Activated naive CD8-positive, alpha-beta T cell treated with anti-CD3 and anti-CD28 coated beads for 36 hours (primary cell): ENCODE measurements at regions not wholly inside any gene's neighbourhood (a gene's known extent, or its start where the extent isn't known, plus 50 kb on each side); places are given as distances from the start of the nearest gene placed in this dataset.

Source experiments
- DNase-seq: peaks from one replicate; pipeline ENCODE4 v3.0.0; 2021
- H3K27ac Mint-ChIP-seq: one replicate; pipeline ENCODE4 v1.8.0; 2022; ENCODE audit warnings: mild to moderate bottlenecking, moderate library complexity, mixed read lengths
- H3K27me3 Mint-ChIP-seq: one replicate; pipeline ENCODE4 v1.8.0; 2022; ENCODE audit warnings: mild to moderate bottlenecking, mixed read lengths
- H3K36me3 Mint-ChIP-seq: one replicate; pipeline ENCODE4 v1.8.0; 2021; ENCODE audit warnings: mild to moderate bottlenecking, mixed read lengths
- H3K4me1 Mint-ChIP-seq: one replicate; pipeline ENCODE4 v1.8.0; 2021; ENCODE audit warnings: mixed read lengths
- H3K4me3 Mint-ChIP-seq: one replicate; pipeline ENCODE4 v1.8.0; 2022; ENCODE audit warnings: mild to moderate bottlenecking, moderate library complexity, mixed read lengths
- H3K9me3 Mint-ChIP-seq: one replicate; pipeline ENCODE4 v1.8.0; 2022; ENCODE audit warnings: mixed read lengths

- Mint-ChIP-seq H3K27ac (no peak overlapping the region), H3K27me3 (no peaks in the 10 kb centered on the region), H3K4me1 (no peaks in the 10 kb centered on the region), H3K9me3 (no peaks in the 10 kb centered on the region), H3K4me3 (no peak overlapping the region), H3K36me3 (no peaks in the 10 kb centered on the region)
- no peak for DNase-seq
These were observed 129.7 kb downstream of the SNX5 start for GRCh38 chr20:17838921-17839320.

GRCh38 chr20:17837179-17837578 lies 131.4 kb downstream of the SNX5 start:
- H3K4me3 Mint-ChIP-seq: no peak overlapping the region
- DNase-seq: no peak
- no peaks in the 10 kb centered on the region for H3K27me3 Mint-ChIP-seq
- H3K9me3 Mint-ChIP-seq: no peaks in the 10 kb centered on the region
- H3K27ac Mint-ChIP-seq: no peak overlapping the region
- no peaks in the 10 kb centered on the region for H3K4me1 Mint-ChIP-seq
- no peaks in the 10 kb centered on the region for H3K36me3 Mint-ChIP-seq

- H3K9me3 Mint-ChIP-seq: no peaks in the 10 kb centered on the region
- no peak overlapping the region for H3K27ac Mint-ChIP-seq
- no peaks in the 10 kb centered on the region for H3K4me1 Mint-ChIP-seq
- no peaks in the 10 kb centered on the region for H3K36me3 Mint-ChIP-seq
- DNase-seq: no peak
- no peak overlapping the region for H3K4me3 Mint-ChIP-seq
- H3K27me3 Mint-ChIP-seq: no peaks in the 10 kb centered on the region
These were observed 132.2 kb downstream of the SNX5 start for GRCh38 chr20:17836303-17836861.

GRCh38 chr20:17835934-17836300 lies 132.7 kb downstream of the SNX5 start:
- H3K9me3 Mint-ChIP-seq: no peaks in the 10 kb centered on the region
- H3K4me3 Mint-ChIP-seq: no peak overlapping the region
- no peaks in the 10 kb centered on the region for H3K36me3 Mint-ChIP-seq
- no peak overlapping the region for H3K27ac Mint-ChIP-seq
- no peaks in the 10 kb centered on the region for H3K4me1 Mint-ChIP-seq
- no peaks in the 10 kb centered on the region for H3K27me3 Mint-ChIP-seq
- DNase-seq: no peak

GRCh38 chr20:17835240-17835933 lies 133.2 kb downstream of the SNX5 start:
- Mint-ChIP-seq H3K4me1 (no peaks in the 10 kb centered on the region), H3K9me3 (no peaks in the 10 kb centered on the region), H3K36me3 (no peaks in the 10 kb centered on the region), H3K4me3 (no peak overlapping the region), H3K27ac (no peak overlapping the region), H3K27me3 (no peaks in the 10 kb centered on the region)
- DNase-seq: no peak

- no peaks in the 10 kb centered on the region for H3K9me3 Mint-ChIP-seq
- H3K27me3 Mint-ChIP-seq: no peaks in the 10 kb centered on the region
- no peaks in the 10 kb centered on the region for H3K4me1 Mint-ChIP-seq
- DNase-seq: no peak
- H3K27ac Mint-ChIP-seq: no peak overlapping the region
- no peak overlapping the region for H3K4me3 Mint-ChIP-seq
- no peaks in the 10 kb centered on the region for H3K36me3 Mint-ChIP-seq
These were observed 133.8 kb downstream of the SNX5 start for GRCh38 chr20:17834804-17835203.

- Mint-ChIP-seq H3K9me3 (no peaks in the 10 kb centered on the region), H3K4me3 (no peak overlapping the region), H3K4me1 (no peaks in the 10 kb centered on the region), H3K27me3 (no peaks in the 10 kb centered on the region), H3K36me3 (no peaks in the 10 kb centered on the region), H3K27ac (no peak overlapping the region)
- no peak for DNase-seq
These were observed 133.4 kb downstream of the BANF2 start for GRCh38 chr20:17833036-17833674.

GRCh38 chr20:17832236-17832915 lies 132.6 kb downstream of the BANF2 start:
- no peaks in the 10 kb centered on the region for H3K27me3 Mint-ChIP-seq
- H3K4me1 Mint-ChIP-seq: no peaks in the 10 kb centered on the region
- H3K27ac Mint-ChIP-seq: no peak overlapping the region
- no peak for DNase-seq
- no peaks in the 10 kb centered on the region for H3K36me3 Mint-ChIP-seq
- H3K4me3 Mint-ChIP-seq: no peak overlapping the region
- no peaks in the 10 kb centered on the region for H3K9me3 Mint-ChIP-seq

GRCh38 chr20:17828598-17829144 lies 128.9 kb downstream of the BANF2 start:
- no peak for DNase-seq
- Mint-ChIP-seq H3K9me3 (no peaks in the 10 kb centered on the region), H3K4me3 (no peak overlapping the region), H3K27me3 (no peaks in the 10 kb centered on the region), H3K36me3 (no peaks in the 10 kb centered on the region), H3K27ac (no peak overlapping the region), H3K4me1 (peaks cover 6% of the 10 kb centered on the region)

GRCh38 chr20:17827759-17828559 lies 128.2 kb downstream of the BANF2 start:
- no peak for DNase-seq
- no peak overlapping the region for H3K27ac Mint-ChIP-seq
- H3K4me3 Mint-ChIP-seq: no peak overlapping the region
- H3K4me1 Mint-ChIP-seq: peaks cover 6% of the 10 kb centered on the region
- H3K36me3 Mint-ChIP-seq: no peaks in the 10 kb centered on the region
- H3K9me3 Mint-ChIP-seq: no peaks in the 10 kb centered on the region
- no peaks in the 10 kb centered on the region for H3K27me3 Mint-ChIP-seq

- no peaks in the 10 kb centered on the region for H3K36me3 Mint-ChIP-seq
- no peaks in the 10 kb centered on the region for H3K27me3 Mint-ChIP-seq
- DNase-seq: no peak
- no peak overlapping the region for H3K4me3 Mint-ChIP-seq
- H3K9me3 Mint-ChIP-seq: no peaks in the 10 kb centered on the region
- H3K4me1 Mint-ChIP-seq: peaks cover 6% of the 10 kb centered on the region
- H3K27ac Mint-ChIP-seq: no peak overlapping the region
These were observed 127.3 kb downstream of the BANF2 start for GRCh38 chr20:17827079-17827478.

GRCh38 chr20:17825960-17826843 lies 126.4 kb downstream of the BANF2 start:
- H3K27me3 Mint-ChIP-seq: no peaks in the 10 kb centered on the region
- H3K4me1 Mint-ChIP-seq: peaks cover 6% of the 10 kb centered on the region
- H3K4me3 Mint-ChIP-seq: no peak overlapping the region
- no peaks in the 10 kb centered on the region for H3K9me3 Mint-ChIP-seq
- peak; percentile 31 for DNase-seq
- H3K36me3 Mint-ChIP-seq: no peaks in the 10 kb centered on the region
- no peak overlapping the region for H3K27ac Mint-ChIP-seq

- peak overlapping the region; percentile 1 for H3K27ac Mint-ChIP-seq
- H3K27me3 Mint-ChIP-seq: no peaks in the 10 kb centered on the region
- DNase-seq: no peak
- no peak overlapping the region for H3K4me3 Mint-ChIP-seq
- H3K9me3 Mint-ChIP-seq: no peaks in the 10 kb centered on the region
- H3K4me1 Mint-ChIP-seq: peaks cover 6% of the 10 kb centered on the region
- H3K36me3 Mint-ChIP-seq: no peaks in the 10 kb centered on the region
These were observed 125.6 kb downstream of the BANF2 start for GRCh38 chr20:17825252-17825959.
